ENCODE measurements at regions not wholly inside any gene's neighbourhood (a gene's known extent, or its start where the extent isn't known, plus 50 kb on each side); places are given as distances from the start of the nearest gene placed in this dataset.
"Not testable (repeated sequence)": the region's sequence is repeated elsewhere in the genome, so short reads cannot be mapped to it uniquely, and the experiment has no call there.

DNA sequence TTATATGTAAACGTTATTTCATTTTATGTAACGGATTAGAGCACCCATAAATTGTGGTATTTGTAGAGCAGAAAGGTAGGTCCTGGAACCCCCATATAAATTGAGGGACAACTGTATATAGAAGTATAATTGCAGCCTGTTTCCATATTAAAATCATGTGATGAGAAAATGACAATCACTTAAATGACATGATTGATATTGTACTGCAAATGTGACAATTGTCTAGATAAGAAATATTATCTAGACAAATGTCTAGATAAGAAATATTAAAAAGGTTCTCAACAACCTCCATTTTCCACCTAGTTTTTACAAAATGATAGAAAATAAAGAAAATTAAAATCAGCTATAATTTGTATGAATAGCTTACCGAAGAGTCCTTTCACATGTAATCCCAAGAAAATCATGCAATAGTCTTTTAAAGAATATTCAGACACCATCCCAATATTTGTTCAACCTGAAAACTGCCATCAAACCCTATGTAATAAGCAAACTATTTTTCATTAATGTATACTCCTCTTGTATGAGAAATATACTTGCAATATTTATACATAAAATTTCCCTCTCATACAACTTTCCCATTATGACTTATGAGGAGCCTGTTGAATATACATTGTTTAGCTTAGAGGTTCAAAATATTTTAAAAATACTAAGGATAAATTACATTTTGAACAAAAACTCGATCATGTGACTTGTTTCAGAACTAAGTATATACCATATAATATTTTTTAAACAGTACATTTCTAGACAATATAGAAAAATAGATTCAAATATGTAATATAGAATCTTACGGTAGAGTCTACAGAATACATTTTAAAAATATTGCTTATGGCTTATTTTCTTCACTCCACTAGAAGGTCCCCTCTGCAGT, 153.2 kb downstream of the CRPPA start:
- DNase-seq (ENCODE audit: low spot score): no peak

DNA sequence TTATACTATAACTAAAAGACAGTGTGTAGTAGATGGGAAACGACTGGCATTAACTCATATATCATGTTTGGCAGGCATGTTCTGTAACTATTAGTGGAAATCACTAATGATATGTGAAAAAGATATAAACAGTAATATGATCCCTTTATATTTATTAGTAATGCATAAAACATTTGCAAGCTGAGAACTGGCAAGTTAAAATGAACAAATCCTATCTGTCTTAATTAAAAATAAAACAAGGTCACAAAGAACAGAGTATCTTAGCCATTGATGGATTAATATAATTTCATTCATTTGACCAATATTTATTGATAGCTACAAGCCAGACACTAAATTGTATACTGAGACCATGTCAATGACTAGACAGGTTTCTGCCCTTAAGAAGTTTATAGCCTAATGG, 154.5 kb downstream of the CRPPA start:
- ATAC-seq (no peak), DNase-seq (ENCODE audit: low spot score) (no peak)

More for the DNA sequence above, 153.2 kb downstream of the CRPPA start:
- ATAC-seq: no peak

DNA sequence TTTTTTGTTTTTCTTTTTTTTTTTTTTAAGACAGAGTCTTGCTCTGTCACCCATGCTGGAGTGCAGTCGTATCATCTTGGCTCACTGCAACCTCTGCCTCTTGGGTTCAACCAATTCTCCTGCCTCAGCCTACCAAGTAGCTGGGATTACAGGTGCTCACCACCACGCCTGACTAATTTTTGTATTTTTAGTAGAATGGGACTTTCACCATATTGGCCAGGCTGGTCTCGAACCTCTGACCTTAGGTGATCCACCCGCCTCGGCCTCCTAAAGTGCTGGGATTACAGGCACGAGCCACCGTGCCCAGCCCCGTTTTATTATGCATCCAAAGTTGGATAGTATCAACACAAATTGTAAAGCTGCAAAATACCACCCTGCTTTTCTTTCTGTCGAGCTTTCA, 154.9 kb downstream of the CRPPA start:
- not testable (repeated sequence) for ATAC-seq; DNase-seq (ENCODE audit: low spot score)

DNA sequence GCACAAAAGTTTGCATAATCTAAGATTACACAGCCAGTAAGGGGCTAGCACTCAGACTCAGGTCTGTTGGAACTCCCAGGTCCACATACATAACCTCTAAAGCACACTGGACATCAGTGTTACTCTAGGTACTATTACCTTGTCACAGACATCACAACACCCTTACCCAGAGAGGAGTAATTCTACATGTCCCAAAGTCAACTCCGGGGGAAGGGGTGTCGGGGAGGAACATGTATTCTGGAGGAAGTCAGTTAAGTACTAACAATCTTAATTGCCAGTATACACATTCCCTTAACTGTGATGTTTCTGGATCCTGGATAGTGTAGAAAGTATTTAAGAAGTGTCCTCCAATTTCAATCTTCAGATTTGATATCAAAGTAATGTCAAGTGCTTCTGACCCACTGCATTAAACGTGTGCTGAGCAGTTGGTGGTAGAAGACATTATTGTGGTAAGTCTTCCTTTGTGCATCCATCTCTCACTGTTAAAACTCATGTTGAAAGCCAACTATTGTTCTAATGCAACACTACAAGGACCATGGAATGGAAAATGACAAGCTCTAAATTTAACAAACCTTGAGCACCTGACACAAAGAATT, 155.4 kb downstream of the CRPPA start:
- no peak for DNase-seq (ENCODE audit: low spot score)
- no peak for ATAC-seq

DNA sequence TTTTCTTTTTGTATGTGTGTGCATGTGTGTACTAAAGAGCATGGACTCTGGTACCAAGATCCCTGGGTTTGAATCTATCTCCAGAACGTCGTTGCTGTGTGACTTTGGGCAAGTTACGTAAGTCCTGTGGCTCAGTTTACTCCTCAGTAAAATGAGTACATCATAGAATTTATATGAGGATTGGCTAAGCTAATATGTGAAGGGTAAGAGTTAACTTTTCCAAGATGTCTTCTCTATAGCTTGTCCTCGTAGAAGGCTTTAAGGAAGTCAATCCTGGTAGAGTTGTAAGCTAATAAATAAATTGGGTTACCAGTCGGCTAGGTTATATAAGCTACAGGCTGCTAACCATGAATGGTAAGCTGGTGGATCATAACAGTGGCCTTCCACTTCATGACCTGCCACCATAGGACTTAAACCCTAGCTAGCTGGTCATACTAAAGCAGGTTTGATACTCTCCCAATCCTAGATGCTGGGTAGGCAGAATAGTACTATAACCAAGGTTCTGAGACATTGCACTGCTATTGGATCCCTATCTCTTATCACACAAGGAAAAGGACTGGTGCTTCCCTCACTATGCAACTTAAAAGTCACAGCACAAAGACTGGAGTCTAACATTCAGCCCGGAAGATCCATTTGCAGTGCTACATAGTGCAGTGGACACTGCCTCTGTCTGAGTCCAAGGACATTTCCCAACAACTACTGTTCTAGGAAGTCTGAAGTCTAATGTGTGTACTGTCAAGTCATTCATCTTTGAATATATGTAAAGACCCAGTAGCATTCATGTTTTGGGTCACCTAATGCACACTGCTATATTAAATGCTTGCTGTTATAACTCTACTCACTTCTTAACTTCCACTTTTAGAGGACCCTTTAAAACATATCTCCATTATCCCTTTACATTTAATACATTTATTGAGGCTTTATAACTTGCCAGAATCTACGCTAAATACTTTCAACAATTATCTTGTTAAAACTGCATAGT, 156.2 kb downstream of the CRPPA start:
- DNase-seq (ENCODE audit: low spot score): no peak
- peak; percentile 74 for ATAC-seq

DNA sequence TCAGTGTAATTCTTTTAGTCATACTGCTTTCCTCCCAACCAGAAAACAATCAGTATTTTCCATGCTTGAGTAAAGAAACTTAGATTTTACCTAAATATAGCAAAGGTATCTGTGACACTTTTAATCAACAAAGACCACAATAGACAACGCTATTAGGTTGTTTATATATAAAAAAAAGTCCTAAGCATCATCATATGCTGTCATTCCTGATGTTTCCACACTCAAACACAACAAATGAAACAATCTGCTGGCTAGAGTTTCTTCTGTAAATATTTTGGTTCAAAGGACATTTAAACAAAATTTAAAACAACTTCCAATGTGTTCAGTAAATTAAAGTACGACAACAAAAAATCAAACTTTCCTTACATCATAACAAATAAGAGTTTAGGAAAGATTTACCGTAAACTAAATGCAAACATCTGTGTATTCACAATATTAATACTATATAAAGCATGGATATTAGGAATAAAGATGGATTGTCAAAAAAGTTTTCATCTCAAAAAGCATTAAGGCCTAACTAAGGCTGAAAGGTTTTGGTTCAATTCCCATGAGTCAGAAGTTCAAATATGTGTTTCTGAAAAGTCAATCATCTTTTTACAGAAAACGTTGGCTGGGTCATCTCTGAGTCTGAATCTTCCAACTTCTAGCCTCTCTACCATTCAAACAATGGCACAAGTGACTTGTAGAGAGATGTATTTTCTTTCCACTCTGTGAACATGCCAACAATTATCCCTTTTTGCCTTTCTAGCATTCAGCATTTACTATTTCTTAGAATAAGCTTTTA, 157.1 kb downstream of the CRPPA start:
- ATAC-seq: peak; percentile 72
- DNase-seq (ENCODE audit: low spot score): no peak

DNA sequence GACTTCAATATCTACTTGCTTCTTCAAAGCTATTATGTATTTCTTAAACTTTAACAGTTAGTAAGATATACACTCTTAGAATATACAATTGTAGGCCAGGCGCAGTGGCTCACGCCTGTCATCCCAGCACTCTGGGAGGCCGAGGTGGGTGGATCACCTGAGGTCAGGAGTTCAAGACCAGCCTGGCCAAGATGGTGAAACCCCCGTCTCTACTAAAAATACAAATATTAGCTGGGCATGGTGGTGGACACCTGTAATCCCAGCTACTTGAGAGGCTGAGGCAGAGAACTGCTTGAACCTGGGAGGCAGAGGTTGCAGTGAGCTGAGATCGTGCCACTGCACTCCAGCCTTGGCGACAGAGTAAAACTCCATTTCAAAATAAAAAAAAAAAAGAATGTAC, 158.0 kb downstream of the CRPPA start:
- ATAC-seq; DNase-seq (ENCODE audit: low spot score): not testable (repeated sequence)

DNA sequence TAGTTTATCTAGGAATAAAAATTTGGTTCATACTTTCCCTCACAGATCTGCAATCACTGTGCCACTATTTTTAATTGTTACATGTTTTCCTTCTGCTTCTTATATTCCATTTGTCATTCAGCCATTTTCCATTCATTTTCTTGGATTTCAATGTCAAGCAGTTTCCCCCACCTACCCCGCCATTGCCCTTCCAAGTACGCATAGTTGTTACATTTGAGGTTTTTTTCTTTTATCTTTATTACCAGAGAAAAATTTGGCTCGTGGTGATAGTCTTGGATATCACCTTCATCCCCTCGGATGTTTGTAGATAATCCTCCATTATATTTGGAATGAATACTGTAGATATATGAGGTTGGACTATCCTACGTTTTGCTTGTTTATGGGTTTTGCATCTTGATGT, 159.7 kb downstream of the CRPPA start:
- ATAC-seq (no peak), DNase-seq (ENCODE audit: low spot score) (no peak)

DNA sequence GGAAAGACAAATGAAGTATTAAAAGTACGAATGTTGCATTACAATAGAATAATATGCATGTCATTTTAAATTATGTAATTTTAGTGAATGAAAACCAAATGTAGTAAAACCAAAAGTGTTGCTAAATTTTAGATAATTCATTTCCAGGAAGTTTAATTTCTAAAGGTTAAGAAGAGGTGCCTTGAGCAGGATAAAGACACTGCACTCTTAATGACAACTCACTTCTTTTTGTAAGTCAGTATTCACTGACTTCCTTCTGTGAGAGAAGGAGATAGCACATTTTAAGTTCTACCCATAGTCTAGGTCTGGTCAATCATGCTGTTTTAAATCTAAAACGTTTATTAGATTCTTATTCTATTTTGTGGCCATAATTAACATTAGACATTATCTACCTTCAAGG, 160.2 kb downstream of the CRPPA start:
- ATAC-seq (no peak), DNase-seq (ENCODE audit: low spot score) (no peak)

DNA sequence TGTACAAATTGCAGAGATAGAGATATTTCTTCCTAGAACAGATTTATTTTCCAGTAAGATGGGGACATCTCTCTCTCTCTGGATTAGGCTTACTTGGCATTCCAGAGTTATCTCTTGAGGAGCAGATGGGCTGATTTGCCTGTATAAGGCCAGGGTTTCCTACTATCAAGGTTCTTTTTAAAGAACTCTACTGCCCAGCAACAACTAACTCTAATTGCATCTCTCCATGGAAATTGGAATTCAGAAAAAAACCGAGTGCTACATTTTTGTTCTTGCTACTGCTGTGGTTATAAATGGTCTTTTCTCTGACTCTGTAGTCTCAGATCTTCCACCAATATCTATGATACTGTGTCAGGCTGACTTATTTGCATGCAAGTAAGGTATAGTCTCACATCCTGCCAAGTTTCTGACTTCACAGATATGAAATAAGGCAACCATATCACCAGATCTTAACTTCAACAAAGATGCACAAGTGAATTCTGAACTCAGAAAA, 161.1 kb downstream of the CRPPA start:
- ATAC-seq: no peak
- DNase-seq (ENCODE audit: low spot score): no peak

DNA sequence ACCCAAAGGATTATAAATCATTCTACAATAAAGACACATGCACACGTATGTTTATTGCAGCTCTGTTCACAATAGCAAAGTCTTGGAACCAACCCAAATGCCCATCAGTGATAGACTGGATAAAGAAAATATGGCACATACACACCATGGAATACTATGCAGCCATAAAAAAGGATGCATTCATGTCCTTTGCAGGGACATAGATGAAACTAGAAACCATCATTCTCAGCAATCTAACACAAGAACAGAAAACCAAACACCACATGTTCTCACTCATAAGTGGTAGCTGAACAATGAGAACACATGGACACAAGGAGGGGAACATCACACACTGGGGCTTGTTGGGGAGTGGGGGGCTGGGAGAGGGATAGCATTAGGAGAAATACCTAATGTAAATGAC, 164.9 kb downstream of the CRPPA start:
- not testable (repeated sequence) for ATAC-seq; DNase-seq (ENCODE audit: low spot score)

DNA sequence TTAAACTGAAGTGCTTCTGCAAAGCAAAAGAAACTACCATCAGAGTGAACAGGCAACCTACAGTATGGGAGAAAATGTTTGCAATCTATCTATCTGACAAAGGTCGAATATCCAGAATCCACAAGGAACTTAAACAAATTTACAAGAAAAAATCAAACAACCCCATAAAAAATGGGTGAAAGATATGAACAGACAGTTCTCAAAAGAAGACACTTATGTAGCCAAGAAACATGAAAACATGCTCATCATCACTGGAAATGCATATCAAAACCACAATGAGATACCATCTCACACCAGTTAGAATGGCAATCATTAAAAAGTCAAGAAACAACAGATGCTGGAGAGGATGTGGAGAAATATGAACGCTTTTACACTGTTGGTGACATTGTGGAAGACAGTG, 165.4 kb downstream of the CRPPA start:
- ATAC-seq; DNase-seq (ENCODE audit: low spot score): not testable (repeated sequence)

DNA sequence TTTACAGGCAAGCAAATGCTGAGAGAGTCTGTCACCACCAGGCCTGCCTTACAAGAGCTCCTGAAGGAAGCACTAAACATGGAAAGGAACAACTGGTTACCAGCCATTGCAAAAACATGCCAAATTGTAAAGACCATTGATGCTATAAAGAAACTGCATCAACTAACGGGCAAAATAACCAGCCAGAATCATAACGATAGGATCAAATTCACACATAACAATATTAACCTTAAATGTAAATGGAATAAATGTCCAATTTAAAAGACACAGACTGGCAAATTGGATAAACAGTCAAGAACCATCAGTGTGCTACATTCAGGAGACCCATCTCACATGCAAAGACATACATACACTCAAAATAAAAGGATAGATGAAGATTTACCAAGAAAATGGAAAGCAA, 170.7 kb downstream of the CRPPA start:
- ATAC-seq; DNase-seq (ENCODE audit: low spot score): not testable (repeated sequence)

DNA sequence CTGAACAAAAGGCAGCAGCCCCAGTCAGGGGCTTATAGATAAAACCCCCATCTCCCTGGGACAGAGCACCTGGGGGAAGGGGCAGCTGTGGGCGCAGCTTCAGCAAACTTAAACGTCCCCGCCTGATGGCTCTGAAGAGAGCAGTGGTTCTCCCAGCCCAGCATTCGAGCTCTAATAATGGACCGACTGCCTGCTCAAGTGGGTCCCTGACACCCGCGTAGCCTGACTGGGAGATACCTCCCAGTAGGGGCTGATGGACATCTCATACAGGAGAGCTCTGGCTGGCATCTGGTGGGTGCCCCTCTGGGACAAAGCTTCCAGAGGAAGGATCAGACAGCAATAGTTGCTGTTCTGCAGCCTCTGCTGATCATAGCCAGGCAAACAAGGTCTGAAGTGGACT, 172.1 kb downstream of the CRPPA start:
- not testable (repeated sequence) for ATAC-seq; DNase-seq (ENCODE audit: low spot score)

DNA sequence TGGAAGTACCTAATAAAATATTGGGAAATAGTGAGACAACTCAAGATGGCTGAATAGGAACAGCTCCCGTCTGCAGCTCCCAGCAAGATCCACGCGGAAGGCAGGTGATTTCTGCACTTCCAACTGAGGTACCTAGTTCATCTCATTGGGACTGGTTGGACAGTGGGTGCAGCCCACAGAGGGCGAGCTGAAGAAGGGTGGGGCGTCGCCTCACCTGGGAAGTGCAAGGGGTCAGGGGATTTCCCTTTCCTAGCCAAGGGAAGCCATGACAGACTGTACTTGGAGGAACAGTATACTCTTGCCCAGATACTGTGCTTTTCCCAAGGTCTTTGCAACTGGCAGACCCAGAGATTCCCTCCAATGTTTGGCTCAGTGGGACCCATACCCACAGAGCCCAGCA, 172.8 kb downstream of the CRPPA start:
- not testable (repeated sequence) for ATAC-seq; DNase-seq (ENCODE audit: low spot score)

DNA sequence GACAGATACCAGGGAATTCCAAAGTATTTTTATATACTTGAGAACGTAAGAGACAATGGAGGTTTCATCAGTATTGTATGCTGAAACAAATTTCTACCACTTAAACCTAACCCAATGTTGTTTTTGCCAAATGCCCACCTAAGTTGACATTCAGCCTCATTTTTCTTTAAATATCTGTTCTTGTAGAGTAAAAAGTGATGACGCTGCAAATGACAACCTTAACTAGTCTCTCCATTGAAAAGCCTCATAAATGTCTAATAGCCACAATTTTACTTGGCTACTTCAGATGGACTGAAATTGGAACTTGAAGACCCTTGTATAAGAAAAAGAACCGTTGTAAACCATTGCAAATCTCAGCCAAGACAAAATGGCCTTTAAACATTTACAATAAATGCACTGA, 176.9 kb downstream of the CRPPA start:
- DNase-seq (ENCODE audit: low spot score) (no peak), ATAC-seq (no peak)

DNA sequence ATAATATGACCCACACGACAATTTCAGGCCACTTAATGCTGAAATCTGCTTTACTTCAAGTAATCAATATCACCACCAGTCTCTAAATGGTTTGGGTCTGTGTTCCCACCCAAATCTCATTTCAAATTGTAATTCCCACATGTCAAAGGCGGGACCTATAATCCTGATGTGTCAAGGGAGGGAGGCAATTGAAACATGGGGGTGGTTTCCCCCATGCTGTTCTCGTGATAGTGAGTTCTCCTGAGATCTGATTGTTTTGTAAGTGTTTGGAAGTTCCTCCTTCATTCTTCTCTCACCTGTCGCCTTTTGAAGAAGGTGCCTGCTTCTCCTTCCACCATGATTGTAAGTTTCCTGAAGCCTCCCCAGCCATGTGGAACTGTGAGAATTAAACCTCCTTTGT, 178.4 kb downstream of the CRPPA start:
- ATAC-seq: no peak

DNA sequence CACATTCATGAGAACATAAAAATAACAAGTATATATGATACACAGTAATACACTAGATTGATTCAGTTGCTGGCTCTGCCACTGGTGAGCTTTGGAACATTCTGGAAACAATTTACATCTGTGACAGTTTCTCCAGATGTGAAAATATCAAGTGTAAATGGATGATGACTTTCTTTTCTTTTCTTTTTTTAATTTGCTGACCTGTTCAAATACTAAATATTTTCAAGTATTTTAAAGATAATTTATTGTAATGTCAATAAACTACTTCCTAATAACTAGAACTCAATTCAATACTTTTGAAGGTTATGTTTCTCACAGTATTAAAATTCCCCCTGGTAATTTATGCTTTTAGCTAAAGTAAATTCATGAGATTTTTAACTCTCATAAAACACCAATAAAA, 180.3 kb downstream of the CRPPA start:
- DNase-seq (ENCODE audit: low spot score) (no peak), ATAC-seq (no peak)

More for the DNA sequence above, 178.4 kb downstream of the CRPPA start:
- no peak for DNase-seq (ENCODE audit: low spot score)

DNA sequence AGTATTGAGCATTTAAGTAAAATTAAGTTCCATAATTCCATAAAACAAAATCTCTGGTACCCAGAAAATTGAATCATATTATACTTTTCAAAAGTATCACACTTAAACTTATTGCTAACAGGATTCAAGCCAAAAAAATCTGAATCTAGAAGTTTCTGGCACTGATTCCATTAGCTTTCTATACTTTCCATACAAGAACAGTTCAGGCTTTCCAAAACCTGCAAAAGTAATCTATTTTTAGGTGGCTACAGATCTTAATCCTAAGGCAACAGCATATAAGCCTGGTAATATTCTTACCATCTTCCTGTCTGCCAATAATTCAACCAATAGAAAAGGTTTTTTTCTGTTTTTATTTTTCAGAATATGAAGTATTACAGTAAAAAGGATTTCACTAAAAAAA, 185.0 kb downstream of the CRPPA start:
- no peak for ATAC-seq
- no peak for DNase-seq (ENCODE audit: low spot score)

Measured in left lobe of liver (tissue), 2 donors.